HFFc6 (cell line): ENCODE measurements at regions not wholly inside any gene's neighbourhood (a gene's known extent, or its start where the extent isn't known, plus 50 kb on each side); places are given as distances from the start of the nearest gene placed in this dataset.
A peak's percentile ranks its signal among the peaks of the same experiment; 100 is the strongest.

ENCODE experiments used
- DNase-seq: peaks from one replicate; pipeline ENCODE4 v3.0.0-alpha.2; 2018
- H3K27ac Mint-ChIP-seq: 2 replicates; pipeline ENCODE4 v1.8.0; 2020; ENCODE audit warnings: mild to moderate bottlenecking, mixed read lengths
- H3K27me3 Mint-ChIP-seq: 2 replicates; pipeline ENCODE4 v1.8.0; 2021; ENCODE audit warnings: mild to moderate bottlenecking, moderate library complexity, mixed read lengths; ENCODE audit not compliant: insufficient read depth
- H3K36me3 Mint-ChIP-seq: 2 replicates; pipeline ENCODE4 v1.8.0; 2021; ENCODE audit warnings: low read depth, mixed read lengths
- H3K4me1 Mint-ChIP-seq: 2 replicates; pipeline ENCODE4 v1.8.0; 2020; ENCODE audit warnings: low read depth, mixed read lengths
- H3K4me3 Mint-ChIP-seq: 2 replicates; pipeline ENCODE4 v1.8.0; 2020; ENCODE audit warnings: mild to moderate bottlenecking, moderate library complexity, mixed read lengths
- H3K9me3 Mint-ChIP-seq: 2 replicates; pipeline ENCODE4 v1.8.0; 2020; ENCODE audit warnings: mild to moderate bottlenecking, mixed read lengths
- TF ChIP-seq, protein P1 (sequence below): fragments of 200-600 bp; sonication (generic); IDR thresholded peaks from 2 replicates; pipeline ENCODE4 v1.5.0; 2021; ENCODE audit warnings: antibody characterized with exemption, mild to moderate bottlenecking

DNA sequence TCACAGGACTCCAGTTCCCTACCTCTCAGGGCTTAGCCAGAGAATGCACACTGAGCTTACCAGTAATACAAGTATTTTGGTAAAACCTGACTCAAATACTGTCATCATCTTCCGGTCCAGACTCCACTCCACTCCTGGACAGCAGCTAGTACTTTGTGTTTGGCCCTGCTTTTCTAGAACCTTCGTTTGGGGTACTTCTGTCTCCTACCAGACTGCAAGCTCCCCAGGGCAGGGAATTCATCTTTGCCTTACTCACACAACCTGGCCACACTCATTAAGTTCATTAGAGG, 108.9 kb upstream of the CDC42EP3 start:
- peaks cover 98% of the 10 kb centered on the region for H3K4me1 Mint-ChIP-seq
- H3K27ac Mint-ChIP-seq = peak overlapping the region; percentile 73

GRCh38 chr2:37781028-37781427, 109.6 kb upstream of the CDC42EP3 start:
- Mint-ChIP-seq H3K27me3 (no peaks in the 10 kb centered on the region), H3K4me1 (peaks cover 98% of the 10 kb centered on the region), H3K9me3 (no peaks in the 10 kb centered on the region), H3K36me3 (no peaks in the 10 kb centered on the region), H3K27ac (peak overlapping the region; percentile 73), H3K4me3 (peak overlapping the region; percentile 71)
- TF ChIP-seq, protein P1, sequence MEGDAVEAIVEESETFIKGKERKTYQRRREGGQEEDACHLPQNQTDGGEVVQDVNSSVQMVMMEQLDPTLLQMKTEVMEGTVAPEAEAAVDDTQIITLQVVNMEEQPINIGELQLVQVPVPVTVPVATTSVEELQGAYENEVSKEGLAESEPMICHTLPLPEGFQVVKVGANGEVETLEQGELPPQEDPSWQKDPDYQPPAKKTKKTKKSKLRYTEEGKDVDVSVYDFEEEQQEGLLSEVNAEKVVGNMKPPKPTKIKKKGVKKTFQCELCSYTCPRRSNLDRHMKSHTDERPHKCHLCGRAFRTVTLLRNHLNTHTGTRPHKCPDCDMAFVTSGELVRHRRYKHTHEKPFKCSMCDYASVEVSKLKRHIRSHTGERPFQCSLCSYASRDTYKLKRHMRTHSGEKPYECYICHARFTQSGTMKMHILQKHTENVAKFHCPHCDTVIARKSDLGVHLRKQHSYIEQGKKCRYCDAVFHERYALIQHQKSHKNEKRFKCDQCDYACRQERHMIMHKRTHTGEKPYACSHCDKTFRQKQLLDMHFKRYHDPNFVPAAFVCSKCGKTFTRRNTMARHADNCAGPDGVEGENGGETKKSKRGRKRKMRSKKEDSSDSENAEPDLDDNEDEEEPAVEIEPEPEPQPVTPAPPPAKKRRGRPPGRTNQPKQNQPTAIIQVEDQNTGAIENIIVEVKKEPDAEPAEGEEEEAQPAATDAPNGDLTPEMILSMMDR = no peak
- peak; percentile 55 for DNase-seq

More for the DNA sequence above, 108.9 kb upstream of the CDC42EP3 start:
- no peaks in the 10 kb centered on the region for H3K36me3 Mint-ChIP-seq
- no peaks in the 10 kb centered on the region for H3K9me3 Mint-ChIP-seq
- H3K4me3 Mint-ChIP-seq = peak overlapping the region; percentile 71
- TF ChIP-seq, protein P1 = no peak
- H3K27me3 Mint-ChIP-seq = no peaks in the 10 kb centered on the region
- peak; percentile 65 for DNase-seq

DNA sequence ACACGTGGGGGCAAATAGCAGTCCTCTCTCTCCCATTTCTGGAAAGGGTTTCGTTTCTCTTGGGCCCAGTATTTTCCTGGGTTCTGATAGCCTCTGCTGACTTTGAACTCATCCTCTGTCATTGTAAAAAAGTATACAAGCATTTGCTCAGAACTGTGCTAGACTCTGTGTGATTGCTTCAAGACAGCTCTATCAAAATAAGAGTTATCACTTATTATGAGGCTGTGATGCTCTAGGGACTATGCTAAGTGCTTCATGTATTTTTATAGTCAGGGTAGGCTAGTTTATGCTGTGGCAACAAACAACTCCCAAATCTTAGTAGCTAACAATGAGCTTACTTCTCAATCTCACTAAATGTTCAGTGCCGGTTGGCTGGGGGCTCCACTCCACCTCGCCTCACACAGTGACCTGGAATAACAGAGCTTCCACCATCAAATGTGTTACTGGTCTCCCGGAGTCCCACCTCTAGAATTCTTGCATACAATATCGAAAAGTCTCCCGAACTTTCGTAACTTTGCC, 110.8 kb upstream of the CDC42EP3 start:
- Mint-ChIP-seq H3K4me3 (peak overlapping the region; percentile 60), H3K27ac (peak overlapping the region; percentile 73), H3K36me3 (peaks cover 8% of the 10 kb centered on the region), H3K9me3 (peaks cover 2% of the 10 kb centered on the region), H3K4me1 (peaks cover 98% of the 10 kb centered on the region), H3K27me3 (peaks cover under 1% of the 10 kb centered on the region; the same call in 1 of the 2 replicates)
- no peak for DNase-seq
- TF ChIP-seq, protein P1 = no peak

- peaks cover 9% of the 10 kb centered on the region for H3K9me3 Mint-ChIP-seq
- H3K36me3 Mint-ChIP-seq = peaks cover 14% of the 10 kb centered on the region
- DNase-seq = peak; percentile 50
- H3K4me3 Mint-ChIP-seq = peak overlapping the region; percentile 60
- H3K4me1 Mint-ChIP-seq = peaks cover 95% of the 10 kb centered on the region
- TF ChIP-seq, protein P1 = no peak
- H3K27ac Mint-ChIP-seq = peak overlapping the region; percentile 73
- H3K27me3 Mint-ChIP-seq = peaks cover 3% of the 10 kb centered on the region; the same call in 1 of the 2 replicates
Measured at GRCh38 chr2:37782721-37783371, 111.4 kb upstream of the CDC42EP3 start.

DNA sequence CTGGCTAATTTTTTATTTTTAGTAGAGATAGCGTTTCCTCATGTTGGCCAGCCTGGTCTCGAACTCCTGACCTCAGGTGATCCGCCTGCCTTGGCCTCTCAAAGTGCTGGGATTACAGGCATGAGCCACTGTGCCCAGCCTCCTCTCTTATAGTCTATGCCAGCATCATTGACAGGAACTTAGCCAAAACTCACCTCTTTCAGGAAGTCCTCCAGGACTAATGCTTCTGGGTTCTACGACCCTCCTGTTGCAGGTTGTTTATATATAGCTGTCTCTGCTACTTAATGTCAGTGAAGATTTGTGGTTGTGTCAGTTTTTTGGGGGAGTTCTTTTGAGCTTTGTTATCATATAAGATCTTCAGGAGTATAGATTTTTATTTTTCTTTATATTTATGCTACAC, 112.1 kb upstream of the CDC42EP3 start:
- H3K27ac Mint-ChIP-seq = 0 out of 2 replicates have a peak overlapping the region, but pooled peaks have one; percentile 9
- H3K4me3 Mint-ChIP-seq = no peak overlapping the region
- TF ChIP-seq, protein P1 = no peak
- H3K9me3 Mint-ChIP-seq = peaks cover 16% of the 10 kb centered on the region
- H3K27me3 Mint-ChIP-seq = peaks cover 3% of the 10 kb centered on the region; the same call in 1 of the 2 replicates
- peaks cover 88% of the 10 kb centered on the region for H3K4me1 Mint-ChIP-seq
- DNase-seq = no peak
- peaks cover 21% of the 10 kb centered on the region for H3K36me3 Mint-ChIP-seq
